ENCODE measurements at regions not wholly inside any gene's neighbourhood (a gene's known extent, or its start where the extent isn't known, plus 50 kb on each side); places are given as distances from the start of the nearest gene placed in this dataset.
"Not testable (repeated sequence)": the region's sequence is repeated elsewhere in the genome, so short reads cannot be mapped to it uniquely, and the experiment has no call there.

DNA sequence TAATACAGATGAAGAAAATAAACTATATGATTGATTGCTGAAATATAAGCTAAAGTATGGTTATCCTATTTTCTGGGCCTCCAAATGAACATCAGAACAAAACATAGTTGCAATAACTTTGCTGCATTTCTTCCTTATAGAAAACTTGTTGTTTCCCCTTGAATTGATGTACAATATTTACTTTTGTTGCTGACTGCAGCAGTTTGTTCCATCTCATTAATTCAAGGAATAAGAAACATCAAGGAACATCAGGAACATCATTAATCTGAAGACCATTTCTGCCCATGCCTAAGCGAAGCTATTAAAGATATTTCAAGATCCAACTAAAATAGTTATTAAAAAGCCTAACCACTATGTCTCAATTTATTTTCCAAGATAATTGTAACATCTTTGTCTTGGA, 363.6 kb upstream of the EDIL3 start:
- in situ Hi-C loops (cut with MboI): no loop called here
- 41% methylated on average over 1 of the region's 1 CpG for WGBS (ENCODE audit: insufficient coverage, insufficient replicate concordance, low lambda C conversion rate, missing lambda C conversion rate)
- CTCF ChIA-PET: interaction anchor here (0.7 to 1.6 kb wide), 4 partner anchors 8 to 72 kb away, joined by 3 read pairs; no protein-coding TSS in a partner anchor
- RAD21 ChIA-PET (ENCODE audit: unreplicated experiment): no interaction called here
- H3K9me3 ChIP-seq (replicated peaks; ENCODE audit: control insufficient read depth, insufficient read depth, low read length): no peaks in the 10 kb centered on the region
- DNase-seq (ENCODE audit: low read depth, low spot score) (no peak), ATAC-seq (no peak), FAIRE-seq (no peak)
- H3K27me3 ChIP-seq (replicated peaks in 1 of 2; ENCODE audit: control insufficient read depth in 2 of 2, insufficient read depth in 2 of 2, low read length in 1 of 2): no peaks in the 10 kb centered on the region
- H3K36me3 ChIP-seq (ENCODE audit: control insufficient read depth in 2 of 2, insufficient read depth in 2 of 2, low read length in 1 of 2): no peaks in the 10 kb centered on the region
- intact Hi-C loops (cut with micrococcal nuclease; ENCODE audit: unreplicated experiment): no loop called here
- no TSS peak for BruUV-seq (replicated peaks)
- TF ChIP-seq, protein P1, sequence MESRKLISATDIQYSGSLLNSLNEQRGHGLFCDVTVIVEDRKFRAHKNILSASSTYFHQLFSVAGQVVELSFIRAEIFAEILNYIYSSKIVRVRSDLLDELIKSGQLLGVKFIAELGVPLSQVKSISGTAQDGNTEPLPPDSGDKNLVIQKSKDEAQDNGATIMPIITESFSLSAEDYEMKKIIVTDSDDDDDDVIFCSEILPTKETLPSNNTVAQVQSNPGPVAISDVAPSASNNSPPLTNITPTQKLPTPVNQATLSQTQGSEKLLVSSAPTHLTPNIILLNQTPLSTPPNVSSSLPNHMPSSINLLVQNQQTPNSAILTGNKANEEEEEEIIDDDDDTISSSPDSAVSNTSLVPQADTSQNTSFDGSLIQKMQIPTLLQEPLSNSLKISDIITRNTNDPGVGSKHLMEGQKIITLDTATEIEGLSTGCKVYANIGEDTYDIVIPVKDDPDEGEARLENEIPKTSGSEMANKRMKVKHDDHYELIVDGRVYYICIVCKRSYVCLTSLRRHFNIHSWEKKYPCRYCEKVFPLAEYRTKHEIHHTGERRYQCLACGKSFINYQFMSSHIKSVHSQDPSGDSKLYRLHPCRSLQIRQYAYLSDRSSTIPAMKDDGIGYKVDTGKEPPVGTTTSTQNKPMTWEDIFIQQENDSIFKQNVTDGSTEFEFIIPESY (IDR thresholded peaks at IDR 0.05): no peak
- TF ChIP-seq, protein P2, sequence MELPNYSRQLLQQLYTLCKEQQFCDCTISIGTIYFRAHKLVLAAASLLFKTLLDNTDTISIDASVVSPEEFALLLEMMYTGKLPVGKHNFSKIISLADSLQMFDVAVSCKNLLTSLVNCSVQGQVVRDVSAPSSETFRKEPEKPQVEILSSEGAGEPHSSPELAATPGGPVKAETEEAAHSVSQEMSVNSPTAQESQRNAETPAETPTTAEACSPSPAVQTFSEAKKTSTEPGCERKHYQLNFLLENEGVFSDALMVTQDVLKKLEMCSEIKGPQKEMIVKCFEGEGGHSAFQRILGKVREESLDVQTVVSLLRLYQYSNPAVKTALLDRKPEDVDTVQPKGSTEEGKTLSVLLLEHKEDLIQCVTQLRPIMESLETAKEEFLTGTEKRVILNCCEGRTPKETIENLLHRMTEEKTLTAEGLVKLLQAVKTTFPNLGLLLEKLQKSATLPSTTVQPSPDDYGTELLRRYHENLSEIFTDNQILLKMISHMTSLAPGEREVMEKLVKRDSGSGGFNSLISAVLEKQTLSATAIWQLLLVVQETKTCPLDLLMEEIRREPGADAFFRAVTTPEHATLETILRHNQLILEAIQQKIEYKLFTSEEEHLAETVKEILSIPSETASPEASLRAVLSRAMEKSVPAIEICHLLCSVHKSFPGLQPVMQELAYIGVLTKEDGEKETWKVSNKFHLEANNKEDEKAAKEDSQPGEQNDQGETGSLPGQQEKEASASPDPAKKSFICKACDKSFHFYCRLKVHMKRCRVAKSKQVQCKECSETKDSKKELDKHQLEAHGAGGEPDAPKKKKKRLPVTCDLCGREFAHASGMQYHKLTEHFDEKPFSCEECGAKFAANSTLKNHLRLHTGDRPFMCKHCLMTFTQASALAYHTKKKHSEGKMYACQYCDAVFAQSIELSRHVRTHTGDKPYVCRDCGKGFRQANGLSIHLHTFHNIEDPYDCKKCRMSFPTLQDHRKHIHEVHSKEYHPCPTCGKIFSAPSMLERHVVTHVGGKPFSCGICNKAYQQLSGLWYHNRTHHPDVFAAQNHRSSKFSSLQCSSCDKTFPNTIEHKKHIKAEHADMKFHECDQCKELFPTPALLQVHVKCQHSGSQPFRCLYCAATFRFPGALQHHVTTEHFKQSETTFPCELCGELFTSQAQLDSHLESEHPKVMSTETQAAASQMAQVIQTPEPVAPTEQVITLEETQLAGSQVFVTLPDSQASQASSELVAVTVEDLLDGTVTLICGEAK (IDR thresholded peaks at IDR 0.05; ENCODE audit: borderline replicate concordance): no peak
- TF ChIP-seq TAF1 (IDR thresholded peaks at IDR 0.05; ENCODE audit: borderline replicate concordance, low read depth, low read length): no peak
- POLR2A ChIA-PET: no interaction called here
- H4K20me1 ChIP-seq (ENCODE audit: control insufficient read depth, insufficient read depth): no peaks in the 10 kb centered on the region
- H3K4me3 ChIP-seq: no peak overlapping the region
- H3K79me2 ChIP-seq (ENCODE audit: control insufficient read depth, insufficient read depth, low read length): no peaks in the 10 kb centered on the region
- no peak overlapping the region for H2AFZ ChIP-seq (ENCODE audit: control insufficient read depth, low read depth, low read length)
- H3K27ac ChIP-seq (ENCODE audit: control insufficient read depth, insufficient read depth): no peak overlapping the region
- SMC1A ChIA-PET (ENCODE audit: uncharacterized antibody, unreplicated experiment): no interaction called here
- H3K9ac ChIP-seq (ENCODE audit: control insufficient read depth, insufficient read depth, low read length): no peak overlapping the region
- H3K4me2 ChIP-seq (ENCODE audit: control insufficient read depth, insufficient read depth): no peak overlapping the region
- H3K4me1 ChIP-seq (ENCODE audit: control insufficient read depth, insufficient read depth, low read length): no peaks in the 10 kb centered on the region

DNA sequence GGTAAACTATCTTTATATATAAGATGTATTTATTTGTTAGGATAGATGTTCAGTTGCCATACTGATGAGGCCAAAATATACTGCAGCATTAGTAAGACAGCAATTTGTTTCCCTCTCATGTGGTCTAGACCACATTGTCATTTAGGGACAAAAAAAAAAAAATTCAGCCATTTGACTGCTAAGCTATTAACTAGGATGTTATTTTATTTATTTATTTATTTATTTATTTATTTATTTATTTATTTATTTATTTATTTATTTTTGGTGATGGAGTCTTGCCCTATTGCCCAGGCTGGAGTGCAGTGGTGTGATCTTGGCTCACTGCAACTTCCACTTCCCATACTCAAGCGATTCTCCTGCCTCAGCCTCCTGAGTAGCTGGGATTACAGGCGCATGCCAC, 361.6 kb upstream of the EDIL3 start:
- intact Hi-C loops (cut with micrococcal nuclease; ENCODE audit: unreplicated experiment); BruUV-seq (replicated peaks); ATAC-seq; H2AFZ ChIP-seq (ENCODE audit: control insufficient read depth, low read depth, low read length); H3K9me3 ChIP-seq (replicated peaks; ENCODE audit: control insufficient read depth, insufficient read depth, low read length); FAIRE-seq; H4K20me1 ChIP-seq (ENCODE audit: control insufficient read depth, insufficient read depth); POLR2A ChIA-PET; H3K4me2 ChIP-seq (ENCODE audit: control insufficient read depth, insufficient read depth); RAD21 ChIA-PET (ENCODE audit: unreplicated experiment); in situ Hi-C loops (cut with MboI); H3K4me3 ChIP-seq; H3K4me1 ChIP-seq (ENCODE audit: control insufficient read depth, insufficient read depth, low read length); DNase-seq (ENCODE audit: low read depth, low spot score); SMC1A ChIA-PET (ENCODE audit: uncharacterized antibody, unreplicated experiment); H3K27ac ChIP-seq (ENCODE audit: control insufficient read depth, insufficient read depth); H3K27me3 ChIP-seq (replicated peaks in 1 of 2; ENCODE audit: control insufficient read depth in 2 of 2, insufficient read depth in 2 of 2, low read length in 1 of 2); H3K36me3 ChIP-seq (ENCODE audit: control insufficient read depth in 2 of 2, insufficient read depth in 2 of 2, low read length in 1 of 2); H3K79me2 ChIP-seq (ENCODE audit: control insufficient read depth, insufficient read depth, low read length); H3K9ac ChIP-seq (ENCODE audit: control insufficient read depth, insufficient read depth, low read length): not testable (repeated sequence)
- CTCF ChIA-PET: interaction anchor here (1.3 kb wide), 1 partner anchor 16 kb away, joined by 4 read pairs; no protein-coding TSS in a partner anchor
- WGBS (ENCODE audit: insufficient coverage, insufficient replicate concordance, low lambda C conversion rate, missing lambda C conversion rate): 22% methylated on average over 2 of the region's 2 CpGs
